ENCODE measurements at regions not wholly inside any gene's neighbourhood (a gene's known extent, or its start where the extent isn't known, plus 50 kb on each side); places are given as distances from the start of the nearest gene placed in this dataset.

- no peak for TF ChIP-seq POLR2A (IDR thresholded peaks at IDR 0.05)
- TF ChIP-seq CTCF (IDR thresholded peaks at IDR 0.05), result no peak
Measured at GRCh38 chr4:41879552-41879951, 55.7 kb upstream of the TMEM33 start.
